ENCODE measurements at regions not wholly inside any gene's neighbourhood (a gene's known extent, or its start where the extent isn't known, plus 50 kb on each side); places are given as distances from the start of the nearest gene placed in this dataset.

- TF ChIP-seq, protein P1, sequence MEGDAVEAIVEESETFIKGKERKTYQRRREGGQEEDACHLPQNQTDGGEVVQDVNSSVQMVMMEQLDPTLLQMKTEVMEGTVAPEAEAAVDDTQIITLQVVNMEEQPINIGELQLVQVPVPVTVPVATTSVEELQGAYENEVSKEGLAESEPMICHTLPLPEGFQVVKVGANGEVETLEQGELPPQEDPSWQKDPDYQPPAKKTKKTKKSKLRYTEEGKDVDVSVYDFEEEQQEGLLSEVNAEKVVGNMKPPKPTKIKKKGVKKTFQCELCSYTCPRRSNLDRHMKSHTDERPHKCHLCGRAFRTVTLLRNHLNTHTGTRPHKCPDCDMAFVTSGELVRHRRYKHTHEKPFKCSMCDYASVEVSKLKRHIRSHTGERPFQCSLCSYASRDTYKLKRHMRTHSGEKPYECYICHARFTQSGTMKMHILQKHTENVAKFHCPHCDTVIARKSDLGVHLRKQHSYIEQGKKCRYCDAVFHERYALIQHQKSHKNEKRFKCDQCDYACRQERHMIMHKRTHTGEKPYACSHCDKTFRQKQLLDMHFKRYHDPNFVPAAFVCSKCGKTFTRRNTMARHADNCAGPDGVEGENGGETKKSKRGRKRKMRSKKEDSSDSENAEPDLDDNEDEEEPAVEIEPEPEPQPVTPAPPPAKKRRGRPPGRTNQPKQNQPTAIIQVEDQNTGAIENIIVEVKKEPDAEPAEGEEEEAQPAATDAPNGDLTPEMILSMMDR (conservative IDR thresholded peaks at IDR 0.05; ENCODE audit: low read depth, low read length) = no peak
- no peak for TF ChIP-seq EZH2 (IDR thresholded peaks at IDR 0.05; ENCODE audit: borderline replicate concordance, low read depth, low read length, poor library complexity, severe bottlenecking)
Observed at GRCh38 chr6:81003894-81004293, 748.6 kb downstream of the TENT5A start.
